AG04449 (cell line): ENCODE measurements at regions not wholly inside any gene's neighbourhood (a gene's known extent, or its start where the extent isn't known, plus 50 kb on each side); places are given as distances from the start of the nearest gene placed in this dataset.

Experiments
- CTCF ChIA-PET: fragments of 350-600 bp; formaldehyde crosslinking; extraction: SDS; loops from one replicate; lab custom pipeline; 2021; ENCODE audit warnings: antibody characterized with exemption; lab: Yijun Ruan, JAX
- POLR2A ChIA-PET: fragments of 400-600, 350-600 bp; formaldehyde crosslinking; extraction: SDS; loops from one replicate; lab custom pipeline; 2020; ENCODE audit warnings: antibody characterized with exemption, inconsistent platforms; lab: Yijun Ruan, JAX
- DNase-seq: peaks from one replicate; pipeline ENCODE4 v3.0.0-alpha.2; 2010; ENCODE audit warnings: low read depth, low spot score
- H3K4me3 ChIP-seq: 2 replicates; pipeline ENCODE4 v1.5.1; 2011; ENCODE audit warnings: low read depth, mild to moderate bottlenecking, control low read depth, low read length
- TF ChIP-seq, protein P1 (sequence below): IDR thresholded peaks from one replicate; pipeline ENCODE4 v1.5.1; 2011; ENCODE audit warnings: mild to moderate bottlenecking, moderate library complexity, low read length, control low read depth, inconsistent platforms; ENCODE audit not compliant: insufficient read depth; ENCODE audit errors: missing control alignments

DNA sequence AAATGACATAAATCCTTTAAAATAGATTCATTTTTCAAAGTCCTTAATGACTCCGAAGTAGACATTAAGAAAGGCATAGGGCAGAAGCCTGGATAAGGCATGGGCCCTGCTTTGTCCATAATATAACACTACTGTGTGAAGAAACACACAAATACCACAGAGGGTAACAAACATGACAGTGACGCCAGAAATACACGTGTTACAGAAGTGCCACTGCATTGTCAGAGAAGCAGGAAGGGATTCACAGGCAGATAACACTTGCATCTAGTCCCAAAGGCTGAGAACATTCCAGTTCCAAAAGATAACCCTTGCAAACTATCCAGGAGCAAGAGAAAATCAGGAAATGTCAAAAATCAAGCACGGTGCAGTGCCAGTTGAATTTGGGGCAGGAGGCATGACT, 633.2 kb downstream of the LIG4 start:
- TF ChIP-seq, protein P1, sequence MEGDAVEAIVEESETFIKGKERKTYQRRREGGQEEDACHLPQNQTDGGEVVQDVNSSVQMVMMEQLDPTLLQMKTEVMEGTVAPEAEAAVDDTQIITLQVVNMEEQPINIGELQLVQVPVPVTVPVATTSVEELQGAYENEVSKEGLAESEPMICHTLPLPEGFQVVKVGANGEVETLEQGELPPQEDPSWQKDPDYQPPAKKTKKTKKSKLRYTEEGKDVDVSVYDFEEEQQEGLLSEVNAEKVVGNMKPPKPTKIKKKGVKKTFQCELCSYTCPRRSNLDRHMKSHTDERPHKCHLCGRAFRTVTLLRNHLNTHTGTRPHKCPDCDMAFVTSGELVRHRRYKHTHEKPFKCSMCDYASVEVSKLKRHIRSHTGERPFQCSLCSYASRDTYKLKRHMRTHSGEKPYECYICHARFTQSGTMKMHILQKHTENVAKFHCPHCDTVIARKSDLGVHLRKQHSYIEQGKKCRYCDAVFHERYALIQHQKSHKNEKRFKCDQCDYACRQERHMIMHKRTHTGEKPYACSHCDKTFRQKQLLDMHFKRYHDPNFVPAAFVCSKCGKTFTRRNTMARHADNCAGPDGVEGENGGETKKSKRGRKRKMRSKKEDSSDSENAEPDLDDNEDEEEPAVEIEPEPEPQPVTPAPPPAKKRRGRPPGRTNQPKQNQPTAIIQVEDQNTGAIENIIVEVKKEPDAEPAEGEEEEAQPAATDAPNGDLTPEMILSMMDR, result no peak
- H3K4me3 ChIP-seq, result no peak overlapping the region
- ChIA-PET CTCF (no interaction called here), POLR2A (no interaction called here)
- no peak for DNase-seq

GRCh38 chr13:107580741-107581412, 634.5 kb downstream of the LIG4 start:
- TF ChIP-seq, protein P1, result no peak
- DNase-seq, result no peak
- no peak overlapping the region for H3K4me3 ChIP-seq
- POLR2A ChIA-PET, result no interaction called here
- CTCF ChIA-PET, result no interaction called here

- TF ChIP-seq, protein P1, result no peak
- DNase-seq, result no peak
- POLR2A ChIA-PET, result no interaction called here
- CTCF ChIA-PET, result no interaction called here
- H3K4me3 ChIP-seq, result no peak overlapping the region
Observed at GRCh38 chr13:107576430-107576829, 638.9 kb downstream of the LIG4 start.

- no peak for DNase-seq
- TF ChIP-seq, protein P1, result no peak
- no peak overlapping the region for H3K4me3 ChIP-seq
- POLR2A ChIA-PET, result no interaction called here
- CTCF ChIA-PET, result no interaction called here
Observed at GRCh38 chr13:107574517-107575210, 640.7 kb downstream of the LIG4 start.

- TF ChIP-seq, protein P1, result no peak
- POLR2A ChIA-PET, result no interaction called here
Observed at GRCh38 chr13:107573184-107573583, 642.2 kb downstream of the LIG4 start.

DNA sequence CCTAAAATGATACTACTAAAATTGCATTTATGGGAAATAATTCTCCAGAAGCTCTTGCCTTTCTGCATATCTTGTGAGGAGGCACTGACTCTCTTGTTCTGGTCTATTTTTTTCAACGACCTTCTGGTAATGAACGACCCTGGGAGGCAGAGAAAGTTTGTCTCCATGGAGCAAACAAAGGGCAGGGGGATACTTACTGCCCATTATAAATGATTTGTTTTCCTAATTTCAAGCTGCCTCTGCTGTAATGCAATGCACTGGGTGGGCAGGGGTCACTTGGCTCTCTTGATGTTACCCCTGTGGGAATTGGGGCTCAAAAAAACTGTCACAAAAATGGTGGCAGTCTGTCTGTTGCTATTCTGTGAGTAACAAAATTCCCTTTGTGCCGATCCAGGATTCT, 643.2 kb downstream of the LIG4 start:
- TF ChIP-seq, protein P1, result no peak
- POLR2A ChIA-PET, result no interaction called here
- no peak for DNase-seq
- CTCF ChIA-PET, result no interaction called here
- H3K4me3 ChIP-seq, result no peak overlapping the region

More at GRCh38 chr13:107573184-107573583, 642.2 kb downstream of the LIG4 start:
- no peak for DNase-seq
- CTCF ChIA-PET, result no interaction called here
- H3K4me3 ChIP-seq, result no peak overlapping the region
